DND-41 (cell line): ENCODE measurements at regions not wholly inside any gene's neighbourhood (a gene's known extent, or its start where the extent isn't known, plus 50 kb on each side); places are given as distances from the start of the nearest gene placed in this dataset.

Source experiments
- ATAC-seq: fragments of 200-7000 bp; cut with Tn5 transposase; 3 replicates; pipeline ENCODE4 v1.9.1; 2021; ENCODE audit warnings: low read depth; ENCODE audit not compliant: insufficient read depth
- DNase-seq: peaks from one replicate; pipeline ENCODE4 v3.0.0-alpha.2; 2020
- H2AFZ ChIP-seq: 2 replicates; pipeline ENCODE4 v1.6.0; 2012; ENCODE audit warnings: low read depth, low read length
- H3K27ac ChIP-seq: 2 replicates; pipeline ENCODE4 v1.5.1; 2012; ENCODE audit warnings: low read length, inconsistent platforms
- H3K27me3 ChIP-seq: fragments of 200-600 bp; sonication (generic); 2 replicates; pipeline ENCODE4 v1.6.0; 2012; ENCODE audit warnings: low read length, mild to moderate bottlenecking, inconsistent platforms; ENCODE audit not compliant: insufficient read depth, poor library complexity
- H3K36me3 ChIP-seq: 2 replicates; pipeline ENCODE4 v1.5.1; 2012; ENCODE audit warnings: low read length, inconsistent platforms; ENCODE audit not compliant: insufficient read depth
- H3K4me1 ChIP-seq: 2 replicates; pipeline ENCODE4 v1.5.1; 2012; ENCODE audit warnings: mild to moderate bottlenecking, low read length; ENCODE audit not compliant: insufficient read depth
- H3K4me2 ChIP-seq: 2 replicates; pipeline ENCODE4 v1.6.0; 2012; ENCODE audit warnings: mild to moderate bottlenecking, moderate library complexity, low read length, inconsistent platforms; ENCODE audit not compliant: insufficient read depth
- H3K4me3 ChIP-seq, 2 experiments: fragments of 200-600 bp in 1 of 2; shearing (Covaris generic) in 1 of 2; 2 replicates each; pipeline ENCODE4 v1.5.1; 2012 to 2016; ENCODE audit warnings: inconsistent platforms in 2 of 2, low read length in 2 of 2, mild to moderate bottlenecking in 2 of 2, low read depth in 1 of 2, moderate library complexity in 1 of 2
- H3K79me2 ChIP-seq: 2 replicates; pipeline ENCODE4 v1.6.0; 2012; ENCODE audit warnings: low read length, inconsistent platforms; ENCODE audit not compliant: insufficient read depth
- H3K9ac ChIP-seq: 2 replicates; pipeline ENCODE4 v1.6.0; 2012; ENCODE audit warnings: low read depth, mild to moderate bottlenecking, inconsistent platforms, low read length, moderate library complexity
- H3K9me3 ChIP-seq: 2 replicates; pipeline ENCODE4 v1.5.1; 2012; ENCODE audit warnings: low read length, moderate library complexity, mild to moderate bottlenecking, inconsistent platforms; ENCODE audit not compliant: insufficient read depth, severe bottlenecking
- H4K20me1 ChIP-seq: 2 replicates; pipeline ENCODE4 v1.6.0; 2012; ENCODE audit warnings: low read length; ENCODE audit not compliant: insufficient read depth
- CTCF ChIP-seq: IDR thresholded peaks from 2 replicates; pipeline ENCODE4 v1.5.1; 2012; ENCODE audit warnings: borderline replicate concordance, low read length, moderate library complexity, mild to moderate bottlenecking; ENCODE audit not compliant: poor library complexity, severe bottlenecking; ENCODE audit errors: extremely low read depth
- EZH2 ChIP-seq: IDR thresholded peaks from 3 replicates; pipeline ENCODE4 v1.6.1; 2012; ENCODE audit warnings: borderline replicate concordance, low read depth, mild to moderate bottlenecking, moderate library complexity, low read length, inconsistent platforms; ENCODE audit not compliant: severe bottlenecking

GRCh38 chr3:144317961-144318360 lies 346.3 kb downstream of the DIPK2A start:
- Histone ChIP-seq H3K79me2 (no peaks in the 10 kb centered on the region), H3K36me3 (no peaks in the 10 kb centered on the region), H3K4me1 (no peaks in the 10 kb centered on the region), H2AFZ (no peak overlapping the region), H4K20me1 (no peaks in the 10 kb centered on the region), H3K27ac (no peak overlapping the region), H3K27me3 (no peaks in the 10 kb centered on the region), H3K4me3 (no peak overlapping the region), H3K9ac (no peak overlapping the region), H3K4me2 (no peak overlapping the region), H3K9me3 (no peaks in the 10 kb centered on the region)
- TF ChIP-seq CTCF (no peak), EZH2 (no peak)
- DNase-seq (no peak), ATAC-seq (no peak)

GRCh38 chr3:144324076-144324475 lies 352.5 kb downstream of the DIPK2A start:
- H3K27ac ChIP-seq = no peak overlapping the region
- no peaks in the 10 kb centered on the region for H3K79me2 ChIP-seq
- no peaks in the 10 kb centered on the region for H3K36me3 ChIP-seq
- TF ChIP-seq EZH2 = no peak
- TF ChIP-seq CTCF = no peak
- H4K20me1 ChIP-seq = no peaks in the 10 kb centered on the region
- H3K27me3 ChIP-seq = no peaks in the 10 kb centered on the region
- H3K9me3 ChIP-seq = no peaks in the 10 kb centered on the region
- H3K9ac ChIP-seq = no peak overlapping the region
- no peak overlapping the region for H3K4me3 ChIP-seq
- no peak for DNase-seq
- no peak for ATAC-seq
- H3K4me1 ChIP-seq = no peaks in the 10 kb centered on the region
- no peak overlapping the region for H3K4me2 ChIP-seq
- no peak overlapping the region for H2AFZ ChIP-seq

GRCh38 chr3:144332868-144333267 lies 361.2 kb downstream of the DIPK2A start:
- Histone ChIP-seq H4K20me1 (no peaks in the 10 kb centered on the region), H3K4me1 (peaks cover 5% of the 10 kb centered on the region), H3K79me2 (no peaks in the 10 kb centered on the region), H3K4me2 (no peak overlapping the region), H3K9me3 (no peaks in the 10 kb centered on the region), H3K36me3 (no peaks in the 10 kb centered on the region), H3K9ac (no peak overlapping the region), H3K4me3 (no peak overlapping the region), H2AFZ (no peak overlapping the region), H3K27ac (no peak overlapping the region), H3K27me3 (no peaks in the 10 kb centered on the region)
- ATAC-seq = no peak
- no peak for DNase-seq
- no peak for TF ChIP-seq EZH2
- no peak for TF ChIP-seq CTCF

- H2AFZ ChIP-seq = peak overlapping the region; percentile 54; the same call in 1 of the 2 replicates
- no peaks in the 10 kb centered on the region for H3K36me3 ChIP-seq
- peaks cover 3% of the 10 kb centered on the region for H3K27me3 ChIP-seq
- H3K4me2 ChIP-seq = no peak overlapping the region
- DNase-seq (peak; percentile 41), ATAC-seq (peak; percentile 61)
- H3K9ac ChIP-seq = no peak overlapping the region
- H3K27ac ChIP-seq = peak overlapping the region; percentile 24; the same call in 1 of the 2 replicates
- H3K79me2 ChIP-seq = no peaks in the 10 kb centered on the region
- H3K4me1 ChIP-seq = peaks cover 36% of the 10 kb centered on the region
- H3K4me3 ChIP-seq = no peak overlapping the region
- H3K9me3 ChIP-seq = no peaks in the 10 kb centered on the region
- no peak for TF ChIP-seq CTCF
- no peak for TF ChIP-seq EZH2
- H4K20me1 ChIP-seq = no peaks in the 10 kb centered on the region
Observed at GRCh38 chr3:144341471-144341870, 369.8 kb downstream of the DIPK2A start.
